Heart left ventricle (tissue), 16 donors: ENCODE measurements at regions not wholly inside any gene's neighbourhood (a gene's known extent, or its start where the extent isn't known, plus 50 kb on each side); places are given as distances from the start of the nearest gene placed in this dataset.

Experiments
- ATAC-seq, 4 donors: fragments of 200-7000 bp; cut with Tn5 transposase; one replicate each; pipeline ENCODE4 v1.9.1; 2020 to 2022; ENCODE audit warnings: moderate library complexity in 4 of 4, mild to moderate bottlenecking in 3 of 4, moderate number of reproducible peaks in 1 of 4
- DNase-seq, 5 donors: peaks; one replicate each; pipeline ENCODE4 v3.0.0-alpha.2; 2020
- H3K27ac ChIP-seq, 12 donors: fragments of 200-600 bp; sonication (generic) in 4 of 12; one replicate each; pipeline versions ENCODE4 v1.5.0 to v1.8.0; 2016 to 2022; ENCODE audit warnings: mild to moderate bottlenecking in 2 of 12
- H3K27me3 ChIP-seq, 9 donors: fragments of 200-600 bp; sonication (generic) in 2 of 9; one replicate each; pipeline versions ENCODE4 v1.5.1 to v1.8.0; 2016 to 2022; ENCODE audit warnings: mild to moderate bottlenecking in 3 of 9
- H3K36me3 ChIP-seq, 9 donors: fragments of 200-600 bp; sonication (generic) in 2 of 9; one replicate each; pipeline versions ENCODE4 v1.5.0 to v1.8.0; 2018 to 2022; ENCODE audit warnings: mild to moderate bottlenecking in 2 of 9
- H3K4me1 ChIP-seq, 12 donors: fragments of 200-600 bp; sonication (generic) in 4 of 12; one replicate each; pipeline versions ENCODE4 v1.5.0 to v1.8.0; 2016 to 2022; ENCODE audit warnings: mild to moderate bottlenecking in 3 of 12
- H3K4me3 ChIP-seq, 12 donors: fragments of 200-600 bp; sonication (generic) in 4 of 12; one replicate each; pipeline versions ENCODE4 v1.5.0 to v1.8.0; 2017 to 2022; ENCODE audit warnings: mild to moderate bottlenecking in 9 of 12, moderate library complexity in 4 of 12
- H3K9me3 ChIP-seq, 12 donors: fragments of 200-600 bp; sonication (generic) in 4 of 12; one replicate each; pipeline versions ENCODE4 v1.5.0 to v1.8.0; 2016 to 2022; ENCODE audit warnings: mild to moderate bottlenecking in 1 of 12
- CTCF ChIP-seq, 12 donors: fragments of 200-600 bp; sonication (generic) in 4 of 12; IDR thresholded peaks; one replicate each; pipeline versions ENCODE4 v1.5.0 to v1.8.0; 2018 to 2022; ENCODE audit warnings: antibody characterized with exemption in 12 of 12, mild to moderate bottlenecking in 5 of 12
- POLR2A ChIP-seq, 2 donors: fragments of 450-650 bp; IDR thresholded peaks; one replicate each; pipeline ENCODE4 v1.6.1; 2017; ENCODE audit warnings: antibody characterized with exemption in 2 of 2, mild to moderate bottlenecking in 2 of 2, moderate library complexity in 2 of 2
- WGBS, 4 donors: extraction: QIAGEN DNeasy Blood & Tissue Kit in 2 of 4; methylation state at CpG; one replicate each; pipeline versions ENCODE4 v1.1.5 to v1.1.7; 2013 to 2018; 5-methylcytosine and 5-hydroxymethylcytosine counted together
- intact Hi-C, 10 donors: fragments of 100-400 bp; cut with DNase I; formaldehyde crosslinking; loops; one replicate each; pipeline versions ENCODE4 v1.11.1 to v1.14.2; 2022
- donor health status: ischemic (EF 13 %, LVEDD 7.1; RV severe dilation, severe dysfunction).
- donor health status: healthy with polysubstance abuse.
- donor health status: DM: no; HTN: yes; CAD: no.
- donor health status: DM: no; HTN: no; CAD: no.
- donor health status: ischemic (EF 25% LVEDD 6.9; RV normal size, moderate dysfunction).
- donor health status: ischemic (EF 25% LVEDD 5.7; RV mildly dilated, moderate dysfunction).
- donor health status: healthy.
- donor health status: DM: yes; HTN: yes; CAD: no.
- donor health status: ischemic (EF 35%, LVEDD 5.7; RV mildly dilated, moderate dysfunction).
- donor health status: nonischemic (EF 11% LVEDD 7.7; RV severe dilation, severe dysfunction).
- donor health status: DM: yes; HTN: yes; CAD: no.
- donor health status: PGD.
- donor health status: ischemic (EF 29% LVEDD 5.4; RV normal size, mild dysfunction).
- donor health status: nonischemic (EF 23%, LVEDD 6.1; RV moderate dilation, normal function).

GRCh38 chr6:18585032-18585573 lies 198.0 kb downstream of the RNF144B start:
- intact Hi-C loops, result no loop called here
- DNase-seq (peak in 4 of 5 donors; percentile 20 to 53 (median 35)), ATAC-seq (peak in 3 of 4 donors; percentile 87 to 96 (median 88))
- H3K4me1 ChIP-seq, result no peaks in the 10 kb centered on the region
- no peaks in the 10 kb centered on the region for H3K27me3 ChIP-seq
- no peaks in the 10 kb centered on the region for H3K9me3 ChIP-seq
- H3K27ac ChIP-seq, result no peak overlapping the region
- TF ChIP-seq POLR2A (IDR thresholded peaks at IDR 0.05) (no peak), CTCF (IDR thresholded peaks at IDR 0.05) (no peak)
- no peak overlapping the region for H3K4me3 ChIP-seq
- 15 to 31% (median 23%) methylated on average over 4 of the region's 4 CpGs for WGBS, 4 donors
- no peaks in the 10 kb centered on the region for H3K36me3 ChIP-seq

GRCh38 chr6:18586133-18586532 lies 199.0 kb downstream of the RNF144B start:
- no peak for TF ChIP-seq POLR2A (IDR thresholded peaks at IDR 0.05)
- DNase-seq (no peak), ATAC-seq (no peak)
- no peaks in the 10 kb centered on the region for H3K36me3 ChIP-seq
- WGBS, 4 donors, result 87 to 93% (median 91%) methylated on average over 8 of the region's 8 CpGs
- H3K27ac ChIP-seq, result no peak overlapping the region
- intact Hi-C loops, result no loop called here
- no peak overlapping the region for H3K4me3 ChIP-seq
- H3K27me3 ChIP-seq, result no peaks in the 10 kb centered on the region
- no peaks in the 10 kb centered on the region for H3K9me3 ChIP-seq
- H3K4me1 ChIP-seq, result no peaks in the 10 kb centered on the region

GRCh38 chr6:18595774-18596530 lies 208.8 kb downstream of the RNF144B start:
- DNase-seq (peak in 3 of 5 donors; percentile 27 to 51 (median 50)), ATAC-seq (peak; percentile 47 to 83 (median 76))
- Histone ChIP-seq H3K4me3 (peak overlapping the region in 2 of 12 donors; percentile 12 to 22), H3K27ac (peak overlapping the region in 1 of 12 donors; percentile 24), H3K27me3 (no peaks in the 10 kb centered on the region), H3K36me3 (no peaks in the 10 kb centered on the region), H3K9me3 (no peaks in the 10 kb centered on the region), H3K4me1 (peaks cover 0 to 7% (median 0%) of the 10 kb centered on the region in 12 donors)
- peak; percentile 85 to 95 (median 90) for TF ChIP-seq CTCF (IDR thresholded peaks at IDR 0.05)
- no peak for TF ChIP-seq POLR2A (IDR thresholded peaks at IDR 0.05)
- intact Hi-C loops, result loop anchor here (2.0 to 10.0 kb wide), 6 partner anchors 1256 to 1461 kb away; no protein-coding TSS in a partner anchor
- WGBS, 4 donors, result 21 to 27% (median 24%) methylated on average over 11 of the region's 11 CpGs

GRCh38 chr6:18596531-18596835 lies 209.3 kb downstream of the RNF144B start:
- no peaks in the 10 kb centered on the region for H3K9me3 ChIP-seq
- DNase-seq (no peak), ATAC-seq (no peak)
- H3K4me1 ChIP-seq, result peaks cover 0 to 7% (median 0%) of the 10 kb centered on the region in 12 donors
- H3K27ac ChIP-seq, result no peak overlapping the region
- no peak for TF ChIP-seq POLR2A (IDR thresholded peaks at IDR 0.05)
- TF ChIP-seq CTCF (IDR thresholded peaks at IDR 0.05), result peak in 3 of 12 donors; percentile 8 to 23 (median 15)
- no peaks in the 10 kb centered on the region for H3K36me3 ChIP-seq
- intact Hi-C loops, result loop anchor here (2.0 to 10.0 kb wide), 6 partner anchors 1256 to 1461 kb away; no protein-coding TSS in a partner anchor
- H3K4me3 ChIP-seq, result no peak overlapping the region
- H3K27me3 ChIP-seq, result no peaks in the 10 kb centered on the region
